Loucy (cell line): ENCODE measurements at regions not wholly inside any gene's neighbourhood (a gene's known extent, or its start where the extent isn't known, plus 50 kb on each side); places are given as distances from the start of the nearest gene placed in this dataset.
"Not testable (repeated sequence)": the region's sequence is repeated elsewhere in the genome, so short reads cannot be mapped to it uniquely, and the experiment has no call there.

Experiments used
- H2AFZ ChIP-seq: fragments of 200-600 bp; sonication (generic); 2 replicates; pipeline ENCODE4 v1.6.0; 2016; ENCODE audit warnings: antibody characterized with exemption, mild to moderate bottlenecking, low read length, moderate library complexity
- H3F3A ChIP-seq: fragments of 200-600 bp; 2 replicates; pipeline ENCODE4 v1.6.0; 2016; ENCODE audit warnings: antibody characterized with exemption, low read depth, mild to moderate bottlenecking
- H3K27me3 ChIP-seq: fragments of 200-600 bp; sonication (generic); 2 replicates; pipeline ENCODE4 v1.6.1; 2014; ENCODE audit warnings: low read length, mild to moderate bottlenecking; ENCODE audit not compliant: insufficient read depth, poor library complexity, severe bottlenecking
- H3K36me3 ChIP-seq: fragments of 200-600 bp; sonication (generic); 2 replicates; pipeline ENCODE4 v1.6.1; 2016; ENCODE audit warnings: low read length; ENCODE audit not compliant: insufficient read depth
- H3K4me1 ChIP-seq: fragments of 200-600 bp; sonication (generic); 2 replicates; pipeline ENCODE4 v1.5.1; 2014; ENCODE audit warnings: low read length, mild to moderate bottlenecking; ENCODE audit not compliant: insufficient read depth, poor library complexity, severe bottlenecking
- H3K4me2 ChIP-seq: fragments of 200-600 bp; sonication (generic); 2 replicates; pipeline ENCODE4 v1.6.0; 2014; ENCODE audit warnings: antibody characterized with exemption, low read length, low read depth, mild to moderate bottlenecking; ENCODE audit not compliant: poor library complexity, severe bottlenecking
- H3K4me3 ChIP-seq: fragments of 200-600 bp; sonication (generic); 2 replicates; pipeline ENCODE4 v1.5.1; 2014; ENCODE audit warnings: low read length, mild to moderate bottlenecking, mixed read lengths; ENCODE audit not compliant: poor library complexity, severe bottlenecking
- H3K79me2 ChIP-seq: fragments of 200-600 bp; sonication (generic); 2 replicates; pipeline ENCODE4 v1.6.1; 2014; ENCODE audit warnings: low read length; ENCODE audit not compliant: insufficient read depth
- H3K9ac ChIP-seq: fragments of 200-600 bp; sonication (generic); 2 replicates; pipeline ENCODE4 v1.6.0; 2014; ENCODE audit warnings: mild to moderate bottlenecking, low read depth, low read length, moderate library complexity; ENCODE audit not compliant: poor library complexity, severe bottlenecking
- H3K9me2 ChIP-seq: fragments of 200-600 bp; sonication (generic); replicated peaks from 2 replicates; pipeline ENCODE4 v1.6.1; 2016; ENCODE audit warnings: low read depth, low read length, mixed read lengths
- H3K9me3 ChIP-seq: fragments of 200-600 bp; sonication (generic); 2 replicates; pipeline ENCODE4 v1.6.1; 2014; ENCODE audit warnings: mild to moderate bottlenecking, antibody characterized with exemption, low read length, low read depth; ENCODE audit not compliant: insufficient read depth
- H4K20me1 ChIP-seq: fragments of 200-600 bp; sonication (generic); 2 replicates; pipeline ENCODE4 v1.6.0; 2014; ENCODE audit warnings: antibody characterized with exemption, low read length, mild to moderate bottlenecking; ENCODE audit not compliant: insufficient read depth, poor library complexity, severe bottlenecking
- CTCF ChIP-seq: fragments of 200-600 bp; sonication (generic); conservative IDR thresholded peaks from 2 replicates; pipeline ENCODE4 v1.5.1; 2014; ENCODE audit warnings: mild to moderate bottlenecking, antibody characterized with exemption, low read length
- EZH2phosphoT487 ChIP-seq: fragments of 200-600 bp; IDR thresholded peaks from 2 replicates; pipeline ENCODE4 v1.6.1; 2018; ENCODE audit warnings: antibody characterized with exemption, mild to moderate bottlenecking, moderate library complexity, borderline replicate concordance

- no peak overlapping the region for H2AFZ ChIP-seq
These were observed 59.1 kb downstream of the KCNA5 start for GRCh38 chr12:5102806-5103205.

GRCh38 chr12:5110345-5110744 is 66.7 kb downstream of the KCNA5 start:
- Histone ChIP-seq H3K36me3 (no peaks in the 10 kb centered on the region), H3K4me2 (no peak overlapping the region), H4K20me1 (no peaks in the 10 kb centered on the region), H3K4me3 (no peak overlapping the region), H3K27me3 (no peaks in the 10 kb centered on the region), H2AFZ (no peak overlapping the region), H3K4me1 (no peaks in the 10 kb centered on the region), H3K79me2 (no peaks in the 10 kb centered on the region), H3F3A (no peaks in the 10 kb centered on the region), H3K9me2 (no peaks in the 10 kb centered on the region), H3K9me3 (no peaks in the 10 kb centered on the region), H3K9ac (no peak overlapping the region)
- TF ChIP-seq EZH2phosphoT487 (no peak), CTCF (no peak)

More at GRCh38 chr12:5102806-5103205, 59.1 kb downstream of the KCNA5 start:
- no peak for TF ChIP-seq CTCF
- TF ChIP-seq EZH2phosphoT487, result no peak
- H3K4me3 ChIP-seq, result no peak overlapping the region
- H3K36me3 ChIP-seq, result no peaks in the 10 kb centered on the region
- H3K9ac ChIP-seq, result no peak overlapping the region
- no peaks in the 10 kb centered on the region for H3F3A ChIP-seq
- H4K20me1 ChIP-seq, result no peaks in the 10 kb centered on the region
- no peaks in the 10 kb centered on the region for H3K4me1 ChIP-seq
- no peaks in the 10 kb centered on the region for H3K9me2 ChIP-seq
- no peaks in the 10 kb centered on the region for H3K27me3 ChIP-seq
- H3K79me2 ChIP-seq, result no peaks in the 10 kb centered on the region
- H3K4me2 ChIP-seq, result no peak overlapping the region
- H3K9me3 ChIP-seq, result no peaks in the 10 kb centered on the region

- TF ChIP-seq CTCF (no peak), EZH2phosphoT487 (no peak)
- Histone ChIP-seq H3K9me3 (no peaks in the 10 kb centered on the region), H3K27me3 (no peaks in the 10 kb centered on the region), H2AFZ (no peak overlapping the region), H4K20me1 (no peaks in the 10 kb centered on the region), H3K36me3 (no peaks in the 10 kb centered on the region), H3K79me2 (no peaks in the 10 kb centered on the region), H3K4me1 (no peaks in the 10 kb centered on the region), H3K4me2 (no peak overlapping the region), H3K9me2 (no peaks in the 10 kb centered on the region), H3F3A (no peaks in the 10 kb centered on the region), H3K4me3 (no peak overlapping the region), H3K9ac (no peak overlapping the region)
These were observed 70.8 kb downstream of the KCNA5 start for GRCh38 chr12:5114436-5114835.

GRCh38 chr12:5121784-5122183 is 78.1 kb downstream of the KCNA5 start:
- H2AFZ ChIP-seq, H3K79me2 ChIP-seq, H3K9ac ChIP-seq, H3K9me2 ChIP-seq, H3K4me1 ChIP-seq, H3K4me3 ChIP-seq, H3K27me3 ChIP-seq, H3F3A ChIP-seq, H3K9me3 ChIP-seq, H4K20me1 ChIP-seq, H3K36me3 ChIP-seq, H3K4me2 ChIP-seq: not testable (repeated sequence)

- H3K4me3 ChIP-seq, H4K20me1 ChIP-seq, H3K9me2 ChIP-seq, H3K79me2 ChIP-seq, H3K36me3 ChIP-seq, H3K27me3 ChIP-seq, H3K4me2 ChIP-seq, H3K4me1 ChIP-seq, H3K9me3 ChIP-seq, H3F3A ChIP-seq, H2AFZ ChIP-seq, H3K9ac ChIP-seq: not testable (repeated sequence)
These were observed 78.7 kb downstream of the KCNA5 start for GRCh38 chr12:5122256-5122831.
